ENCODE measurements at regions not wholly inside any gene's neighbourhood (a gene's known extent, or its start where the extent isn't known, plus 50 kb on each side); places are given as distances from the start of the nearest gene placed in this dataset.
"Not testable (repeated sequence)": the region's sequence is repeated elsewhere in the genome, so short reads cannot be mapped to it uniquely, and the experiment has no call there.

- no peak for DNase-seq (ENCODE audit: low read depth, low spot score)
Measured at GRCh38 chr5:92637247-92637646, 943.8 kb downstream of the NR2F1-AS1 start.

- no peak for DNase-seq (ENCODE audit: low read depth, low spot score)
Measured at GRCh38 chr5:92635001-92635461, 946.0 kb downstream of the NR2F1-AS1 start.

GRCh38 chr5:92633875-92634487, 947.0 kb downstream of the NR2F1-AS1 start:
- no peak for DNase-seq (ENCODE audit: low read depth, low spot score)

- no peak for DNase-seq (ENCODE audit: low read depth, low spot score)
Measured at GRCh38 chr5:92633176-92633575, 947.8 kb downstream of the NR2F1-AS1 start.

DNA sequence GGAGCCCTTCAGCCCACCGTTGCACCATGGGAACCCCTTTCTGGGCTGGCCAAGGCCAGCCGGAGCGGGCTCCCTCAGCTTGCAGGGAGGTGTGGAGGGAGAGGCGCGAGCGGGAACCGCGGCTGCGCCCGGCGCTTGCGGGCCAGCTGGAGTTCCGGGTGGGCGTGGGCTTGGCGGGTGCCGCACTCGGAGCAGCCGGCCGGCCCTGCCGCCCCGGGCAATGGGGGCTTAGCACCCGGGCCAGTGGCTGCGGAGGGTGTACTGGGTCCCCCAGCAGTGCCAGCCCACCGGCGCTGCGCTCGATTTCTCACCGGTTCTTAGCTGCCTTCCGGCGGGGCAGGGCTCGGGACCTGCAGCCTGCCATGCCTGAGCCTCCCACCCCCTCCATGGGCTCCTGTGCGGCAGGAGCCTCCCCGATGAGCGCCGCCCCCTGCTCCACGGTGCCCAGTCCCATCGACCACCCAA, 949.8 kb downstream of the NR2F1-AS1 start:
- DNase-seq (ENCODE audit: low read depth, low spot score), result not testable (repeated sequence)

DNA sequence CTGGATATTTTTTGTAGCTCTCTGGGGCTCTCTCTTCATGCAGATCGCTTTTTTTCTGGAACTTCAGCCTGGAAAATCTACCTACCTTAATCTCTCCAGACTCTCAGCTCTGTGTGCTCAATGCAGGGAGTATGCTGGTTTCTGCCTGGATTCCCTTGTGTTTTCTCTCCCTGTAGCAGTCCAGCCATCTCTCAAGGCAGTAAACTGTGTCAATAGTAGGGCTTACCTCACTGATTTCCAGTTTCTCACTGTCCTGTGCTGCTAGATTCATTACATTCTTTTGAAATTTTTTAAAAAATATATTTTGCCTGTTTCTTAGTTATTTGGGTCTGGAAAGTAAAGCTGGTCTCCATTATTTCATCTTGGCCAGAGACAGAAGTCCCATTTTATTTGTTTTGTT, 951.4 kb downstream of the NR2F1-AS1 start:
- DNase-seq (ENCODE audit: low read depth, low spot score), result no peak

DNA sequence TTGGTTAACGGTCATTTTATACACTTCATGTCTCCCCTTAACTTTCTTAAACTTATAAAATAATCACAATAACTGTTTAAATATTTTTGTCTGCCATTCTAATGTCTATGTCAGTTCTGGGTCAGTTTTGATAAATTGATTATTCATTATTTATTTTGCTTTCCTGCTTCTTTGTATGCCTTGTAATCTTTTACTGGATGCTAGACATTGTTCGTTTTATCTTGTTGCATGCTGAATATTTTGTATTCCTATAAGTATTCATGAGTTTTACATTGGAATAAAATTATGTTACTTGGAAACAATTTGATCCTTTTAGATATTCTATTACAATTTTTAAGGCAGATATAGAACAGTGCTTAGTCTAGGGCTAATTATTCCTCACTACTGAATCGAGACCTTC, 952.0 kb downstream of the NR2F1-AS1 start:
- no peak for DNase-seq (ENCODE audit: low read depth, low spot score)

DNA sequence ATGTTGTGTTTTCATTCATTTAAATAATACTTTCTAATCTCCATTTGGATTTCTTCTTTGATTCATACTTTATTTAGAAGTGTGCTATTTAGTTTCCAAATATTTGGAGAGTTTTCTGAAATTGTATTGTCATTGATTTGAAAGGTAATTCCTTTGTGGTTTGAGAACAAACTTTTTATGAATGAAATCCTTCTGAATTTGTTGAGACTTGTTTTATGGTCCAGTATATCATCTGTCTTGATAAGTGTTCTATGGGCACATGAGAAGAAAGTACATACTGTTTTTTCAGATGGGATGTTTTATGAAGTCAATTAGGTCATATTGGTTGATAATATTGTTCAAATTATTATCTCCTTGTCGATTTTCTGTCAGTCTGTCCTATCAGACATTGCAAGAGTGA, 953.8 kb downstream of the NR2F1-AS1 start:
- DNase-seq (ENCODE audit: low read depth, low spot score), result no peak

GRCh38 chr5:92616085-92616484, 964.9 kb downstream of the NR2F1-AS1 start:
- no peak for DNase-seq (ENCODE audit: low read depth, low spot score)

- no peak for DNase-seq (ENCODE audit: low read depth, low spot score)
Measured at GRCh38 chr5:92613546-92613945, 967.5 kb downstream of the NR2F1-AS1 start.

GRCh38 chr5:92610435-92610834, 970.6 kb downstream of the NR2F1-AS1 start:
- DNase-seq (ENCODE audit: low read depth, low spot score), result not testable (repeated sequence)

GRCh38 chr5:92605591-92605990, 975.4 kb downstream of the NR2F1-AS1 start:
- no peak for DNase-seq (ENCODE audit: low read depth, low spot score)

DNA sequence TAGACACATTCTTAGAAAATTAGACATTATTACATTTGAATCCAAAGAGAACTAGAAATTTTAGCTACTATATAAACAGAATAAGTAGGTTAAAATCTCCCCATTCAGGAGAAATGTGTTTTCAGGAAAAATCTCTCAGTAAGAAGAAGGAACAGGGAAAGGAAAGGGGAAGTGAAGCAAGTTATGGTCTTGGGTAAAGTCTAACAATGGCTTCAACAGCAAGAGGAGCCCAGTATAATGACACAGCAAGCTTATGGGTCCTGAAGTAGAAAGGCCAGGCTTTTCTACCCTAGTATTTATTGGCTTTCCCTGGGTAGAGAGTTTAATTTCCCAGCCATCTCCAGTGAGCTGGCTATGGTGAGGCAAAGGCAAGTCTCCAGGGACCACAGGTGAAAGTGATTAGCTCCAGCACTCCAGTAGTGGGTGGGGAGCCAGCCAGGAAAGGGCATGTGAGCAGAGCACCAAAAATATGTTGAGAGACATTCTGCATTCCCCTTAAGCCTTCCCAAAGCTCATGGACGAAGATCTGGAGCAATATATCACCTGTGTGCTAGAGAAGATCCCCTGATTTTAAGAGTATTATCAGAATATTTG, 981.7 kb downstream of the NR2F1-AS1 start:
- no peak for DNase-seq (ENCODE audit: low read depth, low spot score)

DNA sequence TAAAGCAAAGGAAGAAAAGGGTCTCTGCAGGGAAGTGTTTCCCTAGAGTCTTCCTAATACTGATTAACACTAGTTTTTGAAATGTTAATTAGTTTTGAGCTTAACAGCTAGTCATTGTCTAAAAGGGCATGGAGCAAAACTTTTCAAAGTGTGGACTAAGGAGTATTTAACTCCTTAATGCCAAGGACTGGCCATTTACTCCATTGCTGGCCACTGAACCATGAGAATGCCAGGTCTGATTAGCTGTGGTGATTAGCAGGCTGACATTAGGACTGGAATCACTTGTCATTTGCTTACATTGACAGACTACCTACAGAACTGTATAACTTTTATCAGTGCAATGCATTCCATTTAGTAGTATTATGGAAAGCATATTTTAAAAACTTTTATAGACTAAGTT, 987.0 kb downstream of the NR2F1-AS1 start:
- no peak for DNase-seq (ENCODE audit: low read depth, low spot score)

GRCh38 chr5:92588876-92589275, 992.1 kb downstream of the NR2F1-AS1 start:
- no peak for DNase-seq (ENCODE audit: low read depth, low spot score)

DNA sequence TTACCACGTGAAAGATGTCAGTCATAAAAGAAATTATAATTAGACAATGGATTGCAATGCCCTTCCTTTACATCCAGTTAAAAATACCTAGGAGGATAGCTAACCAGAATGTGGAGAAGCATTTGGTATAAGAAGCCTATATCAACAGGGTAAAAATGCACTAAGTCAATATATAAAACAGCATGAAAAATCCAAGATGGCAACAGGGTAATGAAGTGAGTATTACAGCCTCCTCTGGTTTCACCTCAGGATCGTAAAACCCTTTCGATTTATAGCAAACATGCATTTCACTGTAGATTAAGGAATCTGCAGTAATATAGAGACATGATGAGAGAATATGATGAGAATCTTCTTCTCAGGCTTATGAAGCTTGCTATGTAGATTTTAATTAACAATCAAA, 999.3 kb downstream of the NR2F1-AS1 start:
- DNase-seq (ENCODE audit: low read depth, low spot score), result no peak

- no peak for DNase-seq (ENCODE audit: low read depth, low spot score)
Measured at GRCh38 chr5:92581249-92581648, 999.8 kb downstream of the NR2F1-AS1 start.

DNA sequence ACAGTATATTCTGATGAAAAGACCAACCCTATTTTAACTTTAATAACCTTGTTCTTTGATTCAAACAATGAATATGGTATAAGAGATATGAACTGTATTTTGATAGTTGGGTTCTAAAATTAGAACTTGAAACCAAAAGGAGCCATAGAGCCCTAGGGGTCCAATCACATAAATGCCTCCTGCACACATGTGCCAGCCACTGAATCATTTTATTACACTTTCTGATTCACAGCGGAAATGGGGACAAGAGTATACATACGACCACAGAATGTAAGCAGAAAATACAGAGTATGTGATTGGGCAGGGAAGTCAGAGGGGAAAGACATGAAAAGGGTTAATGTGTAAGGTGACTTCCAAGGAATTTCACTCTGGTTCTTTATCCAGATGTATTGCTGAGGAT, 1000.2 kb downstream of the NR2F1-AS1 start:
- DNase-seq (ENCODE audit: low read depth, low spot score), result no peak

GRCh38 chr5:92574023-92574422, 1007.0 kb downstream of the NR2F1-AS1 start:
- DNase-seq (ENCODE audit: low read depth, low spot score), result no peak

GRCh38 chr5:92568522-92568921, 1012.5 kb downstream of the NR2F1-AS1 start:
- DNase-seq (ENCODE audit: low read depth, low spot score), result no peak

DNA sequence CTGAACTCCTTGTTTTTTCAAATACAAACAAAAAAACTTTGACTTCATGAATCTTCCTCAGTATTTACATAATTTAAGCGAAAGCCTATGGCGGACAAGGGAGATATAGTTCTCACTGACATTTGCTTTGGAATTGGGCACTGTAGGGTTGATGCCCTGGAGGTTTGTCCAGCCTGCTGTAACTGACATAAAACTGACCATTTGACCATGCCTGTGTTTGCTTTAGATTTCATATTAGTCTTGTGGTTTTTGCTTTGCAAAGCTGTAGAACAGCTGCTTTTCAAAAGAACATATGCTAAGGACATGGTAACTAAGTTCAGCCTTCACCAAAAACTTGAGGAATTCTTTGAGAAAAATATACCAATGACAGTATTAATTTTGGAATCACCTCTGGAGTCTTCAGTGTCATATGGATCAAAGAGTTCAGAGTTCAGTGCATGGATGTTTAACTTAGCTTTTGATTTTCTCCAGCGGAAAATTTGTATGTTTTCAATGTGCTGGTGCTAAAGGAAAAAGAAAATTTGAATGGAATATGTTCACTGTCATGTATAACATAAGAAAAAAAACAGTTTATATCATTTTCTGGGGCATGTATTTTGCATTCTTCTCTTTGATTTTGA, 1013.1 kb downstream of the NR2F1-AS1 start:
- no peak for DNase-seq (ENCODE audit: low read depth, low spot score)

DNA sequence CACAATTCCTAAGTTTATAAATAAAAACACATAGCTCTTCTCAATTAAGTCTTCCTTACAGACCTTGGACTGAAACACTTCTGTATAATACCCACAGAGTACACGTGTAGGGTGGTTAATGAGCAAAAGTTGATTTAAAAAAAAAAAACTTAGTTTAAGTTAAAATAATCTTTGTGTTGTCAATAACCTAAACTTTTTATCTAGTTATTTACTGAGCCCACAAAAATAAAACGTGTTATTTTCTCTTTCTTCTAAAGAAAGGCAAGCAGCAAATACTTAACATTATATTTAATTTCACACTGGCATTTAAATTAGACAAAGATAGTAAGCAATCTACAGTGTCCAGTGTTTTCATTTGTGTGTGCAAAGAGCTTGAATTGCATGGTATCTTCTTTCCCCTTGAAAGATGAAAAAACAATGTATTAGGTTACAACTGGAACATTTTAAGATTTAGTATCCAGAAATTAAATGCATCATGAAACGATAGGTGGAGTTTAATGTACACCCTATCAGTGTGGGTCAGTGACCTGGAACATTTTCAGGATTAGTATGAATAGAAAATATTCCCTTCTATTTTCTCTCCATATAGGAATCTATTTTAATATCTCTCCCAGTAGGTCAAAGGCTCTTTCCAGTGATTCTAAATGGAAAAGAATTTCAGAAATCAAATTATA, 1014.8 kb downstream of the NR2F1-AS1 start:
- no peak for DNase-seq (ENCODE audit: low read depth, low spot score)

- no peak for DNase-seq (ENCODE audit: low read depth, low spot score)
Measured at GRCh38 chr5:92565673-92566072, 1015.3 kb downstream of the NR2F1-AS1 start.

All from ELF-1 (cell line).